GM18870 (cell line): ENCODE measurements at regions not wholly inside any gene's neighbourhood (a gene's known extent, or its start where the extent isn't known, plus 50 kb on each side); places are given as distances from the start of the nearest gene placed in this dataset.
"Not testable (repeated sequence)": the region's sequence is repeated elsewhere in the genome, so short reads cannot be mapped to it uniquely, and the experiment has no call there.

ENCODE experiments used
- ATAC-seq: cut with Tn5 transposase; IDR thresholded peaks from one replicate; pipeline ENCODE4 v1.9.1; 2021; ENCODE audit warnings: moderate library complexity; ENCODE audit not compliant: unreplicated experiment

DNA sequence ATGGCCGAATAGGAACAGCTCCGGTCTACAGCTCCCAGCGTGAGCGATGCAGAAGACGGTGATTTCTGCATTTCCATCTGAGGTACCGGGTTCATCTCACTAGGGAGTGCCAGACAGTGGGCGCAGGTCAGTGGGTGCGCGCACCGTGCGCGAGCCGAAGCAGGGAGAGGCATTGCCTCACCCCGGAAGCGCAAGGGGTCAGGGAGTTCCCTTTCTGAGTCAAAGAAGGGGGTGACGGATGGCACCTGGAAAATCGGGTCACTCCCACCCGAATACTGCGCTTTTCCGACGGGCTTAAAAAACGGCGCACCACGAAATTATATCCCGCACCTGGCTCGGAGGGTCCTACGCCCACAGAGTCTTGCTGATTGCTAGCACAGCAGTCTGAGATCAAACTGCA is 572.8 kb upstream of the AGA start:
- ATAC-seq = not testable (repeated sequence)

DNA sequence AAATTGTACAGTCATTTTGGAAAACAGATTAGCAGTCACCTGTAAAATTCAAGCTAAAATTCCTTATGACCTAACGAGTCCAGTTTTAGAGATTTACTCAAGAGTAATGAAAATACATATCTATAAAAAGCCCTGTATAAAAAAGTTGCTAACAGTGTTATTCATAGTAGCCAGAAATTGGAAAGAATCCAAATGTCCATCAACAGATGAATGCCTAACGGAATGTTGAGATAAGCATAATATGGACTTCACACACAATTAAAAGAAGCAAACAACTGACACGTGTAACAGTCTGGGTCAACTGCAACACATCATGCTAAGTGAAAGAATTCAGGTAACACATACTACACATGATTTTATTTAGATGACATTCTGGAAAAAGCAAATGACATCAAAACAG is 584.8 kb upstream of the AGA start:
- no peak for ATAC-seq

DNA sequence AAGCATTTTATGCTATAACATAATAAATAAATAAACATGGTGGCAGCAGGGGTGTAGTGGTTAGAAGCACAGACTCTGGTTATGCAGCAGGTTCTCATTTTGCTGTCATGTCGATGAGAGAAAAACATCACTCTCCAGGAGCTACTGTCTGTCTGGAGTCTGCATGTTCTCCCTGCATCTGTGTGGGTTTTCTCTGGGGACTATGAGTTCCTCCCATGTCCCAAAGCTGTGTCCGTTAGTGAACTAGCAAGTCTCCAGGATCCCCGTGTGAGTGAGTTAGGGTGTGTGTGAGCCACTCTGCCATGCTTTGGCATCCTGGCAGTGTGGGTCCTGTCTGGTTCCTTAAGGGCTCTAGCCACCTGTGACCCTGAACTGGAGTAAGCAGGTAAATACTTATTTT is 585.6 kb upstream of the AGA start:
- no peak for ATAC-seq

DNA sequence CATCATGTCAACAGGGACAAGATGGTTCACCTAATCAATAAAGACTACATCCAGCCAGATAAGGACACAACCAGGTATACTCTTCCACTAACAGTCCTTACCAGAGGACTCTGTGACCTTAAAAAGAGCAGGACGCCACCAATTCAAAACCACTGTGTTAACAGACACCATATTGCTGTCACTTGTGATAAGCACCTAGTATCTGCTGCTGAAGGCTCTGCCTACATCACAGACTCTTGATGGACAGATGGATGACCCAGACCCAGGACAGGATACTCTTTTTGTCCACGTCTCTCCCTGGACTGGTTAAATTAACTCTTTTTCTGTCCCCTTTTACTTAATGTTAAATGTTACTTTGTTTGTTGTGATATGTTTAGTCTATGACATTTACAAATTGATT is 586.2 kb upstream of the AGA start:
- no peak for ATAC-seq

DNA sequence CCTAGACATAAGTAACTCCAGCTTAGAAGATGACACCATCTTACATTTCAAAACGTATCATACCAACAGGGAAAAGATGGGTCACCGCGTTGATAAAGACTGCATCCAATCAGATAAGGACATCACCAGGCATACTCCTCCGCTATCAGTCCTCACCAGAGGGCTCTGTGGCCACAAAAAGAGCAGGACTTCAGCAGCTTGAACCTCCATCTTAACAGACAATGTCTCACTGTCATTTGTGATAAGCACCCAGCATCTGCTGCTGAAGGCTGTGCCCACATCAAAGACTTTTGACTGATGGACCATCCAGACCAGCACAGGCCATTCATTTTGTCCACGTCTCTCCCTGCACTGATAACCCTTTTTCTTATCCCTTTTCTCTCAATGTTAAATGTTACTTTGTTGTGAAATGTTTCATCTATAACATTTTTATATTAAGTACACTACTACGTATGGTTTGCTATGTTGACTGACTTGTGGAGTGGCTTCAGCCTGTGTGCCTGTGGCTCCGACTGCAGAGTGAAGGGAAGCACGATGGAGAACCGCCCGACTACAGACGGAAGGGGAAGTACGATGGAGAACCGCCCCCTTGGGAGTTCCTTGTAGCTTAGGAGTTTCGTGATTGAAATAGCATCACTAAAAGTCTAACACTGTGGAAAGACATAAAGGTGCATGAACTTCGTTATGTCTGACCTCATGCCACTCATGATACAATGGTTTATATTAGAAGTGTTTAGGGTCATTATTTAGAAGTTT is 595.4 kb upstream of the AGA start:
- ATAC-seq = no peak

DNA sequence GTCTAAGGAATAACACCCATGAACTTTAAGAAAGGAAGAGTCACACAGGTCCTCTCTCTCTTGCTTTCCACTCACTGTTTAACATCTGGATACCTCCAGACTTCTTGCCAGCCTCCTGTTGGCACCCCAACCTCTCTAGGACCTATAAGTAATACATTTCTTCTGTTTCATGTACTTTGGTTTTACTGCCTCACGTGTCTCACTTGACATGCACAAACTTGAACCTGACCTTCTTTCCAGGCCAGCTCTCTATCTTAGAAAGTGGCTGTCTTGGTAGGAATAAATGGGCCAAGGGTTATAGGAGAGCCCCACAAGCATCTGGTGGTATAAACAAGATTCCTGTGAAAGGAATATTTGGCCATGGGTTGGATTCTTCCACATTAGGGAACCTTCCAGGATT is 614.8 kb upstream of the AGA start:
- no peak for ATAC-seq

DNA sequence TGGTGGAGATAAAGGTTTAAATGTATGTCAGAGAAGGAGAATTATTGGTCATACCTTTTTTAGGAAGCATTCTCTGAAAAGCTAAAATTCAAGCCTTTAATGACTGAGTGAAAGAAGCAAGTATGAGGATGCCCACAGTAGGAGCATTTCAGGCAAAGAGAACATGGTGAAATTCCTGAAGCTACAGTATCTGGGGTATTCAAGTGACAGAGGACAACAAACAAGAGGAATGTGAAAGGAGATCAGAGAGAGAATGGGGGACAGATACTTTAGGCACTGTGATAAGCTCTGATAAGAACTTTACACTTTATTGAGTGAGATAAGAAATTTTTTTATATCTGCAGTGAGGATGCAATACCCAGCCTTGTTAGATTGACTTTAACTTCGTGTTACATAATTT is 621.3 kb upstream of the AGA start:
- no peak for ATAC-seq

DNA sequence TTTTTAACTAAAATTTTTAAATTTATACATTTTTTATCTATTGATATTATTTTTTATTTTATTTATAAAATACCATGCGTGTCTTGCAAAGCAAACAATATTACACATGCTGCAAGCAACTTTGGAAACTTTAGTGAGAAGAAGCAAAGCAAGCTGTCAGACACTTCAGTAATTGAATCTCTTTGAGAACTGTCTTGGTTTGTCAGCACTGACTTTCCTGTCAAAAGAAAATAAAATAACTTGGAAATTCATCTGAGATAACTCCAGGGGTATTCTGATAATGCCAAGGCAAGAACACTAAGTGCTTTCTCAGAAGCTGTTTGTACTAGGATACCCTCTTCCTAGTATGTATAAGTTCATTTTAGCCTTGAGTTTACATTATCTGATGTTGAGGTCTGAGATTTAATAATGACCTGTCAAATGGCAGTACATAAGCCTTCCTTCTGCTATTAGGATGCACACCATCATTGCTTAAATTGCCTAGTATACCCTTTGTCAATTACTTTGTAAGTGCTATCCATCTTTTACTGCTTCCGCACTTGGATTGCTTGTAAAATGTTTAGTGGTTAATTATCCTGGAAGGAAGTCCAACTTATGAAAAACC is 624.2 kb upstream of the AGA start:
- no peak for ATAC-seq

DNA sequence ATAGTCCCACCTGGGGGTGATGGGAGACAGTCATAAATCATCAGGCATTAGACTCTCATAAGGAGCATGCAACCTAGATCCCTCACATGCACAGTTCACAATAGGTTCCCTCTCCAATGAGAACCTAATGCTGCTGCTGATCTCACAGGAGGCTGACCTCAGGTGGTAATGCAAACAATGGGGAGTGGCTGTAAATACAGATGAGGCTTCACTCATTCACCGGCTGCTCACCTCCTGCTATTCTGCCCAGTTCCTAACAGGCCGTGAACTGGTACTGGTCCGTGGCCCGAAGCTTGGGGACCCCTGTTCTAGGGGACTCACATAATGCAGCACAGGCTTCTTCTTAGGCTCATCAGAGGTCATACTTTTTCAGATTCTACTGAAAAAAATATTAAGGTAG is 625.9 kb upstream of the AGA start:
- ATAC-seq = no peak

DNA sequence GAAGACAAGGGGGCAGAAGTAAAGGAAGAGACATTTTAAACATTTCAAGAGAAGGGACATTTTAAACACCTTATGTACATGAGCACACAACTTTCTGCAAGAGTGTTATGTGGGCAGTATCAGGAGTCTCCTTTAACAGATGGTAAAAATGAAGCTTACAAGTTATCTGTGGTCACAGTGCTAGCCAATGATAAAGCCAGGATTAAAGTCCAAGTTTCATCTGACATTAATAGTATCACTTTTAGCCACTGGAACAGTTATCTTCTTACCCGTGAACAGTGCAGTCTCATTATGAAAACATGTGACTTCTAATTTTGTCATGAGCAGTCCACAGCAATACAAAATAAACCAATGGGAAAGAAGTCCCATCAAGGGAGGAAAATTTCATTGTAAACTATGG is 627.9 kb upstream of the AGA start:
- ATAC-seq = no peak

DNA sequence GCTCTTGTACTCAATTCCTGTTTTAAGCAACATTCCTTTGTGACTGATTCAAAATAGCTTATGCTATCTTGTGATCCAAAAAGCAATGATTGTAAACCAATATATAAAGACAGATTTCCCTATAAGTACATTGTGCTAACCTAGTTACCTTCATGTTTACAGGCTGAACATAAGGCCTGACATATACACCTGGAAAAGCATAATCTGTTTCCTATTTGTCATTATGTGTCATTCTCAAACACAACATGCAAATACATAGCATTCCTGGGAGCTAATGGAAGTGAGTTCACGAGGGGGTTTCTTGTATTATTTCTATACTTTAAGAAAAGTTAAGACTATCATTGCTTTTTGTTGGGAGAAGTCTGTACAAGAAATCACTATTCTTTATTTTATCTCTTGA is 638.1 kb upstream of the AGA start:
- no peak for ATAC-seq

DNA sequence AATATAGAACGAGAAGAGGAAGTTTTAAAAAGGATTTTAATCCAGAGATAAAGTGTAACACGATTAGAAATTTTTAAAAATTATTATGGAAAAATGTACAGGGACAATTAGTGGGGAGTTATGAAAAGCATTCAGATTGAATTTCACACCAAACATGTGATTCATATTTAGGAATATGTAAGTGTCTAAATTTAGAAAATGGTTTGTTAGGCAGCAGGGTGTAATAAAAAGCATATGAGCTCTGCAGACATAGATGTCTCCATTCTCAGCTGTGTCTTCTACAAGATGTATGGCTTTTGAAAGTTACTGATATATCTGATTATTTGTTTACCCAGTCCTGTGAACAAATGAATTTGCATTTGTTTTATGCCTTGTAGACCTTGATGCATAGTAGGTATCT is 638.9 kb upstream of the AGA start:
- ATAC-seq = no peak

DNA sequence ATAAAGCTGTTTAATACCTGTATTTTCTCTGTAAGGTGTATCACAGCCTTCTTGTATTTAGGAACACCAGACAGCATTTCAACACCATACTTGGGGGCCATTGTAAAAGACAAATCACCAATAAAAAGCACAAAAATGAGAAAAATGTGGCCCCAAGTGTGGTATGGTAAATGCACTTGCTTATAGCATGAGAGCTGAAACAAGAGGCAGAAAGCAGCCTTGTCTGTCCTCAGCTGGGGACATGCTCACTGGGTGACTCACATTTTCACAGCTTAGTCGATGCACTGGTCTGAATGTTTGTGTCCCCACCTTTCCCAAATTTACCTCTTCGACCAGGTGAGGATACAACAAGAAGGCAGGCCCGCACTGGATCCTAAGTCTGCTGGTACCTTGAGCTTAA is 639.7 kb upstream of the AGA start:
- ATAC-seq = no peak

DNA sequence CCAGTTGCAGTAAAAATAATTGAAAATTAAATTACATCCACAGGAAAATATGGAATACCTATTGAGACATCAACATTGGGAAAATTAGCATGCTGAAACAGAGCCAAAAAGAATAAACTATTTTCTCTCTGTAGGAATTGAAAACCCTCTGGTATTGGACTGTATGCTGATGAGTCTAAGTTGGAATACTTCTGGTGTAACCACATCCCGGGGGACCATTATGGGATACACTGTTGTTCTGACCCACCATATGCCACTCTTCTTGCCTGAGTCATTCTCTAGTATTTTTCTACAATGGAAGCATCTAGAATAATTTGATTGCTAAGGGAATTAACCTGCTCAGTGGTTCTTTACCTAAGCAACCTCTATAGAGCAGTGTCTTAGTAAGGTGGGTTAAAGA is 640.7 kb upstream of the AGA start:
- ATAC-seq = no peak

DNA sequence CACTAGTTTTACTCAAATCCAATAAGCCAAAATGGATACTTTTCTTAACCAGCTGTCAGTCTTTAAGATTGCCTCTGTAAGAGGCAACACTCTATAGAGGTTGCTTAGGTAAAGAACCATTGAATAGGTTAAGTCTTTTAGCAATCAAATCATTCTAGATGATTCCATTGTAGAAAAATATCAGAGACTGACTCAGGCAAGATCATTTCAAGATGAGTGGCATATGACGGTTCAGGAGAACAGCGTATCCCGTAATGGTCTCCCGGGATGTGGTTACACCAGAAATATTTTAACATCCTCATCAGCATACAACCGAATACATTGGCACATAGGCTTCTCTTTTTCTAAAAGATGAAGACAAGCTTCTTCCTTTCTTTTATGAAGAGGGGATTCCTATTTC is 641.7 kb upstream of the AGA start:
- no peak for ATAC-seq

DNA sequence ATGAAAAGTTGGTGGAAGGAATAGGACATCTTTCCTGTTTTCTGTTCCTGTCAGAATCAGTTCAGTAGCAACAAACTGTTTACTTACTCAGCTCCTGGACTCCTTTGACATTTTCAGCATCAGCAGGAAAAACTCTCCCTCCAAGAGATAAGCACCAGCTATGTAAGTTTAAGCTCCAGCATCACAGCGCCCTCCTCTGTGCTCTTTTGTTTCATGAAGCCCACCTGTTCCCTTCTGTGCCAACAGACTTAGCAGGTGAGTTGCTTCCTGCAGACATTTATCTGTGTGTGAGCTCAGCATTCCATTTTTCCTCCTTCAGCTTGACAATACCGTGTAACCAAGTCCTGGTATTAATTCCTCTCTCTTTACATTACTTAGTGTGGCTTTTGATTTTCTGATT is 644.1 kb upstream of the AGA start:
- no peak for ATAC-seq

DNA sequence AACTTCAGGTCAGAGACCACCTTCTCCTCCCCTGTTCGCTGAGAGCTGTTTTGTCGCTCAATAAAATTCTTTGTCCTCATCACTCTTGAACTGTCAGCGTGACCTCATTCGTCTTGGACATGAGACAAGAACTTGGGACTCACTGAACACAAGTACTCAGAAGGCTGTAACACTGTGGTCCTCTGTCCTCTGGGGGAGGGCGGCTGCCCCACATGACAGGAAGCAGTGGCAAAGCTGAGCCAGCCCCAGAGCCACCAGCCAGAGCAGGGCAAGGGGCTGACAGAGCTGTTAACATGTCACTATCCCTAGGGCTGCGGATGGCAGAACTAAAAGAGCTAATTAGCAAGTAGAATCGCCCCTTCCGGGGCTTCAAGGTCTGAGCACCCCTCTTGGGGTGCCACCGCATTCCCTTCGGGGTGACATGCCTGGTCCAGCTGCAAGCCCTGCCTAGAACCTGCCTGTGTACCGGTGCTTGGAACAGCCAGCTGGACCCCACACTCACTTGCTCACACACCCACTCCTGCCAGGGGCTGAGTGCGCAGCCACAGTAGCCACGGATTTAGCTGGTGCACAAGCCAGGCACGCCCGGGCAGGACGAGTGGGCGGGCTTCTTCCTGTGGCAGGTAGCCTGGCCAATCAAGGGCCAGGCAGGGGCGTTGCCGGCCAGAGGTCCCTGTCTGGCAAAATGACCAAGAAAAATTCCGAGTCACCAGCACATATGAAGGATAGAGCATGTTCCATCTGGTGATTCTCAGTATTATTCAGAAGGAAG is 648.6 kb upstream of the AGA start:
- no peak for ATAC-seq

DNA sequence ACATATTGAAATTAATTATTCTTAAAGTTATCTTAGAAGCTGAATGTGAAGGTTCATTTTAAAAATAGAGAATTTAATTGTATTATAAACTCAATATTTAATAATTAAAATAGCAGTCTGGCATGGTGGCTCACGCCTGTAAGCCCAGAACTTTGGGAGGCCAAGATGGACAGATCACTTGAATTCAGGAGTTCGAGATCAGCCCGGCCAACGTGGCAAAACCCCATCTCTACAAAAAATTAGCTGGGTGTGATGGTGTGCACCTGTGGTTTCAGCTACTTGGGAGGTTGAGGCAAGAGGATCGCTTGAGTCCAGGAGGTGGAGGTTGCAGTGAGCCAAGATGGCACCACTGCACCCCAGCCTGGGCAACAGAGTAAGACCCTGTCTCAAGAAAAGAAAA is 659.9 kb upstream of the AGA start:
- no peak for ATAC-seq

DNA sequence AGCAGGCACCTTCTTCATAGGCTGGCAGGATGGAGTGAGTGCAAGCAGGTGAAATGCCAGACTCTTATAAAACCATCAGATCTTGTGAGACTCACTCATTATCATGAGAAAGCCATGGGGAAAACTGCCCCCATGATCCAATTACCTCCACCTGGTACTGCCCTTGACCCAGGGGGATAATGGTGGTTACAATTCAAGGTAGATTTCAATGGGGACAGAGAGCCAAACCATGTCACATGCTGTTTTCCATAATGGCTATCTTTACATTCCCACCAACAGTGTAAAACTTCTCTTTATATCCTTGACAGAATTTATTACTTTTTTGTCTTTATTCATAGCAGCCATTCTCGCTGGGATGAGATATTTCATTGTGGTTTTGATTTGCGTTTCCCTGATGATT is 663.0 kb upstream of the AGA start:
- no peak for ATAC-seq

DNA sequence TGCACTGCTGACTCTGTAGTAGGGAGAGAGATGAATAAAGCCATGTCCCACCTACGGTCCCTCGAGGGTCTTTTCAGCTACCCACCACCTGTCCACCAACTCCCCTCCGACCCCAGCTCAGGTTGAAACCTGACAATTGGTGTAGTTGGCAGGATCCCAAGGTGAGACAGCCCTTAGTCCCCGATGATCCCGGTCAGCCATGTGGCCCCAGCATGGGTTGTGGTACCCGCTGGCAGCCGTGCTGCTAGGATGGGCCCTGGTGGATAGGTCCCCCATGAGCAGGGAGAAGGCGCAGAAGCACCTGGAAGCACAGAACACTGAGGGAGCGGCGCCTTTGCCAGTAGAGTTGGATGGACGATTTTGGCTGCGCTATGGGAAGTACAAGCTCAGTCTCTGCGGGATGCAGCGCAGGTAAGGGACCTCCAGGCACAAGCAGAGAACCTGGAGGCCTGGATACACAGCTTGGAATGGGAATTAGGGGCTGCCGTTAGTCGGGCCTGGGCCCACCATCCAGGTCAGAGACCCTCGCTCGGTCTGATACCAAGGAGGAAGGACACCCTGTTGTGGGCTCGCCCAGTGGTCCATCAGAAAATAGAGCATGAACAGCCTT is 694.6 kb upstream of the AGA start:
- no peak for ATAC-seq

DNA sequence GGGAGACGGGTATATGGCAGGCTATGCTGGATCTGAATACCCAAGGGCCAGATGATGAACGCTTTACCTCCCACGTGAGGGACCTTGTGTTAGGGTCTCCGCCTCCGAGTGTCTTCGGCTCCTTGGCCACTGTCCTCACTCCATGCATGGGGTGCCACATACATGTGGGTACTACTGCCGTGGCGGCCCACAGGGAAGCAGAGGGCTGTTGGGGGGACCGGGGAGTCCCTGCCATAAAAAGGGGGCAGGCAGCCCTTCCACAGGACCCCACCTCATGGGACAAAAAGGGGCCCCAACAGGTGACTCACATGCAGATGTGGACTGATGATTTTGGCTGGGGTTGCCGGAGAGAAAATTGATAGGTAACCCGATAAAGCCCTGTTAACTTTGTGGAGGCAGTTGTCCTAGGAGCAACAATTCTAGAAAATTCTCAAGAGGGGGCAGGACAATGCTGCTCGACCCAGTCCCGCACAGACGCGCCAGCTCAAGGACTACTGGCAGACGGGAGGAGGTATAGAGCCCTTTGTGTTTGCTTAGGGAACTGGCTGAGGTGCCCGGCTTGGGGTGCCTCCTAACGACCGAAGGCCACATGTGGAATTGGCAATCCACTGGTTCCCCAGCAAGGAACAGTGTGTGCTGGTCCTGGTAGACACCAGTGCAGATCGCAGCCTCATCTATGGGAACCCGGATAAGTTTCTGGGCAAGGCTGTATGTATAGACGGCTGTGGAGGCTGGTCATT is 695.7 kb upstream of the AGA start:
- ATAC-seq = no peak
